ENCODE measurements at regions not wholly inside any gene's neighbourhood (a gene's known extent, or its start where the extent isn't known, plus 50 kb on each side); places are given as distances from the start of the nearest gene placed in this dataset.

DNA sequence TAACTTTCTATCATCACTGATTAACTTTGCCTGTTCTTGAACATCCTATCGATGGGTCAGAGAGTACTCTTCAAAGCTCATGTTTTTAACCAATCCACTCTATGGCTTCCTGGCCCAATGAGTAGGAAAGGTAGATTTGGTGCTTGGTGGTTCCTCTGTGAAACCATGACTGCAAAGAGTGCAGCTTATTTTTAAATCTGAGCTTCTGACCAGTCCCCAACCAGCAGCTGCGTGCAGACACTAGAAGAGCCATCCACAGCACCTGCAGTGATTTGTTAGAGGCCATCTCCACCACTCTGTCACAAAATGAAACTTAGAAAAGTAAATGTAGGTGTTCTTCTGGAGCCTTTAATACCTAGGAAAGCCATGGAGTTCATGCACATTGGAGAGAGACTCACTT, 107.3 kb upstream of the WWC1 start:
- Histone ChIP-seq H3K27me3 (ENCODE audit: control insufficient read depth in 2 of 2, insufficient read depth in 2 of 2, low read length in 2 of 2) (no peaks in the 10 kb centered on the region), H3K9ac (replicated peaks; ENCODE audit: extremely low read depth, insufficient read depth, low read length) (no peak overlapping the region), H4K20me1 (replicated peaks; ENCODE audit: control insufficient read depth, extremely low read depth, insufficient read depth, low read length) (no peaks in the 10 kb centered on the region), H2AFZ (ENCODE audit: low read depth, low read length) (no peak overlapping the region), H3K4me2 (ENCODE audit: insufficient read depth, low read length) (no peak overlapping the region), H3K9me1 (replicated peaks; ENCODE audit: control insufficient read depth, extremely low read depth, insufficient read depth, low read length) (no peaks in the 10 kb centered on the region), H3K27ac (ENCODE audit: insufficient read depth, low read depth, low read length) (no peak overlapping the region), H3K79me2 (ENCODE audit: control insufficient read depth, insufficient read depth, low read length) (no peaks in the 10 kb centered on the region), H3K36me3 (ENCODE audit: control insufficient read depth in 2 of 2, extremely low read depth in 1 of 2, insufficient read depth in 2 of 2, low read length in 2 of 2) (no peaks in the 10 kb centered on the region), H3K4me3 (replicated peaks in 1 of 3; ENCODE audit: insufficient read depth in 1 of 3, low read depth in 1 of 3, low read length in 3 of 3) (no peak overlapping the region), H3K9me3 (replicated peaks; ENCODE audit: control insufficient read depth, insufficient read depth, low read length) (no peaks in the 10 kb centered on the region), H3K4me1 (ENCODE audit: control insufficient read depth, extremely low read depth, insufficient read depth, low read length) (no peaks in the 10 kb centered on the region)
- TF ChIP-seq POLR2A (IDR thresholded peaks at IDR 0.05; ENCODE audit: low read depth, low read length) (no peak), EZH2 (IDR thresholded peaks at IDR 0.05; ENCODE audit: borderline replicate concordance, low read depth, low read length, severe bottlenecking) (no peak), POLR2AphosphoS5 (IDR thresholded peaks at IDR 0.05; ENCODE audit: insufficient read depth, low read depth, low read length) (no peak), MYC (IDR thresholded peaks at IDR 0.05; ENCODE audit: low read depth, low read length) (no peak), GATA2 (IDR thresholded peaks at IDR 0.05; ENCODE audit: insufficient read depth, insufficient read length, low read depth, low read length) (no peak), FOS (IDR thresholded peaks at IDR 0.05; ENCODE audit: borderline replicate concordance, insufficient read depth, low read length) (no peak), JUN (IDR thresholded peaks at IDR 0.05; ENCODE audit: borderline replicate concordance, insufficient read depth, insufficient read length, low read depth) (no peak)
- TF ChIP-seq, protein P1, sequence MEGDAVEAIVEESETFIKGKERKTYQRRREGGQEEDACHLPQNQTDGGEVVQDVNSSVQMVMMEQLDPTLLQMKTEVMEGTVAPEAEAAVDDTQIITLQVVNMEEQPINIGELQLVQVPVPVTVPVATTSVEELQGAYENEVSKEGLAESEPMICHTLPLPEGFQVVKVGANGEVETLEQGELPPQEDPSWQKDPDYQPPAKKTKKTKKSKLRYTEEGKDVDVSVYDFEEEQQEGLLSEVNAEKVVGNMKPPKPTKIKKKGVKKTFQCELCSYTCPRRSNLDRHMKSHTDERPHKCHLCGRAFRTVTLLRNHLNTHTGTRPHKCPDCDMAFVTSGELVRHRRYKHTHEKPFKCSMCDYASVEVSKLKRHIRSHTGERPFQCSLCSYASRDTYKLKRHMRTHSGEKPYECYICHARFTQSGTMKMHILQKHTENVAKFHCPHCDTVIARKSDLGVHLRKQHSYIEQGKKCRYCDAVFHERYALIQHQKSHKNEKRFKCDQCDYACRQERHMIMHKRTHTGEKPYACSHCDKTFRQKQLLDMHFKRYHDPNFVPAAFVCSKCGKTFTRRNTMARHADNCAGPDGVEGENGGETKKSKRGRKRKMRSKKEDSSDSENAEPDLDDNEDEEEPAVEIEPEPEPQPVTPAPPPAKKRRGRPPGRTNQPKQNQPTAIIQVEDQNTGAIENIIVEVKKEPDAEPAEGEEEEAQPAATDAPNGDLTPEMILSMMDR (IDR thresholded peaks at IDR 0.05; ENCODE audit: extremely low read depth in 1 of 2, insufficient read depth in 1 of 2, low read depth in 1 of 2, low read length in 2 of 2): no peak
- TF ChIP-seq, protein P2, sequence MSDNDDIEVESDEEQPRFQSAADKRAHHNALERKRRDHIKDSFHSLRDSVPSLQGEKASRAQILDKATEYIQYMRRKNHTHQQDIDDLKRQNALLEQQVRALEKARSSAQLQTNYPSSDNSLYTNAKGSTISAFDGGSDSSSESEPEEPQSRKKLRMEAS (IDR thresholded peaks at IDR 0.05; ENCODE audit: insufficient read depth, insufficient read length): no peak
- CTCF ChIA-PET: no interaction called here
- dilution Hi-C loops (cut with MboI; ENCODE audit: extremely low pct_ligation_motif_present, low sequenced_read_pairs) (no loop called here), intact Hi-C loops (cut with micrococcal nuclease) (no loop called here)
- no peak for DNase-seq (ENCODE audit: low read depth, low spot score)
- FAIRE-seq: no peak
- POLR2A ChIA-PET: no interaction called here
- no TSS peak for BruUV-seq (replicated peaks)

Measured in endothelial cell of umbilical vein (primary cell).